ENCODE measurements at regions not wholly inside any gene's neighbourhood (a gene's known extent, or its start where the extent isn't known, plus 50 kb on each side); places are given as distances from the start of the nearest gene placed in this dataset.

DNA sequence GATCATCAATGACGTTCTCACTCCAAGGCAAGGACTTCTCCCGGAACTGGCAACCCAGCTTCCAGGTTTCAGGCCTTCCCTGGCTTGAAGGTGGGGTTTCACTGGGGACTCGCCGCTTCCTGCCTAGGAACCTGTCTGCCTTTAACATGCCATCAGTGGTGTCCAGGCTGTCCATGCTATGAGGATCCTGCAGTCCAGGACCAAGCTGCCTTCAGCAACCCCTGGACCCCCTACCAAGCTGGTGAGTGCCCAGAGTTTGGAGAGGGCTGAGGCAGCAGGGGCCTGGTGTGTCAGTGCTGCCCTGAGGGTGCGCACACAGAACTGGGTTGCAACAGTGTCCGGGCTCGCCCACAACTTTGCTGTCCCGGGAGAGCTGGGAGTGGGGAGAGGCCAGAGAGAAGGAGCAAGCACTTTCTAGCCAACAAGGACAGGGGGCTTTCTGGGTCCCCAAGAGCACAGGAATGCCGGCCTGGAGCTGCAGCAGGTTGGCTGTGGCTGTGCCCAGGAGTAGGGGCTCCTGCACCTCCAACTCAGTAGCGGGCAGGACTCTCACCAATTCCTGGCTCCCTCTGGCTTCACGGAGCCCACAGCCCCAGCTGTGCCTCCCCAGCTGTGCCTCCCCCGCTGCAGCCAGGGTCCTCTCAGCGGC, 1563.2 kb upstream of the MIR17HG start:
- DNase-seq (ENCODE audit: low read depth in 1 of 2, low spot score in 1 of 2): no peak
- Histone ChIP-seq H3K27ac (replicated peaks) (no peak overlapping the region), H3K4me3 (replicated peaks; ENCODE audit: insufficient read depth, low read length) (no peak overlapping the region), H3K27me3 (ENCODE audit: insufficient read depth, poor library complexity, severe bottlenecking) (no peaks in the 10 kb centered on the region)
- TF ChIP-seq SPI1 (IDR thresholded peaks at IDR 0.05; ENCODE audit: borderline replicate concordance, low read depth) (no peak), GABPA (IDR thresholded peaks at IDR 0.05; ENCODE audit: low read depth) (no peak), POLR2AphosphoS5 (IDR thresholded peaks at IDR 0.05; ENCODE audit: low read depth) (no peak)
- TF ChIP-seq, protein P1, sequence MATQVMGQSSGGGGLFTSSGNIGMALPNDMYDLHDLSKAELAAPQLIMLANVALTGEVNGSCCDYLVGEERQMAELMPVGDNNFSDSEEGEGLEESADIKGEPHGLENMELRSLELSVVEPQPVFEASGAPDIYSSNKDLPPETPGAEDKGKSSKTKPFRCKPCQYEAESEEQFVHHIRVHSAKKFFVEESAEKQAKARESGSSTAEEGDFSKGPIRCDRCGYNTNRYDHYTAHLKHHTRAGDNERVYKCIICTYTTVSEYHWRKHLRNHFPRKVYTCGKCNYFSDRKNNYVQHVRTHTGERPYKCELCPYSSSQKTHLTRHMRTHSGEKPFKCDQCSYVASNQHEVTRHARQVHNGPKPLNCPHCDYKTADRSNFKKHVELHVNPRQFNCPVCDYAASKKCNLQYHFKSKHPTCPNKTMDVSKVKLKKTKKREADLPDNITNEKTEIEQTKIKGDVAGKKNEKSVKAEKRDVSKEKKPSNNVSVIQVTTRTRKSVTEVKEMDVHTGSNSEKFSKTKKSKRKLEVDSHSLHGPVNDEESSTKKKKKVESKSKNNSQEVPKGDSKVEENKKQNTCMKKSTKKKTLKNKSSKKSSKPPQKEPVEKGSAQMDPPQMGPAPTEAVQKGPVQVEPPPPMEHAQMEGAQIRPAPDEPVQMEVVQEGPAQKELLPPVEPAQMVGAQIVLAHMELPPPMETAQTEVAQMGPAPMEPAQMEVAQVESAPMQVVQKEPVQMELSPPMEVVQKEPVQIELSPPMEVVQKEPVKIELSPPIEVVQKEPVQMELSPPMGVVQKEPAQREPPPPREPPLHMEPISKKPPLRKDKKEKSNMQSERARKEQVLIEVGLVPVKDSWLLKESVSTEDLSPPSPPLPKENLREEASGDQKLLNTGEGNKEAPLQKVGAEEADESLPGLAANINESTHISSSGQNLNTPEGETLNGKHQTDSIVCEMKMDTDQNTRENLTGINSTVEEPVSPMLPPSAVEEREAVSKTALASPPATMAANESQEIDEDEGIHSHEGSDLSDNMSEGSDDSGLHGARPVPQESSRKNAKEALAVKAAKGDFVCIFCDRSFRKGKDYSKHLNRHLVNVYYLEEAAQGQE (IDR thresholded peaks at IDR 0.05; ENCODE audit: insufficient replicate concordance, low read depth): no peak
- TF ChIP-seq, protein P2, sequence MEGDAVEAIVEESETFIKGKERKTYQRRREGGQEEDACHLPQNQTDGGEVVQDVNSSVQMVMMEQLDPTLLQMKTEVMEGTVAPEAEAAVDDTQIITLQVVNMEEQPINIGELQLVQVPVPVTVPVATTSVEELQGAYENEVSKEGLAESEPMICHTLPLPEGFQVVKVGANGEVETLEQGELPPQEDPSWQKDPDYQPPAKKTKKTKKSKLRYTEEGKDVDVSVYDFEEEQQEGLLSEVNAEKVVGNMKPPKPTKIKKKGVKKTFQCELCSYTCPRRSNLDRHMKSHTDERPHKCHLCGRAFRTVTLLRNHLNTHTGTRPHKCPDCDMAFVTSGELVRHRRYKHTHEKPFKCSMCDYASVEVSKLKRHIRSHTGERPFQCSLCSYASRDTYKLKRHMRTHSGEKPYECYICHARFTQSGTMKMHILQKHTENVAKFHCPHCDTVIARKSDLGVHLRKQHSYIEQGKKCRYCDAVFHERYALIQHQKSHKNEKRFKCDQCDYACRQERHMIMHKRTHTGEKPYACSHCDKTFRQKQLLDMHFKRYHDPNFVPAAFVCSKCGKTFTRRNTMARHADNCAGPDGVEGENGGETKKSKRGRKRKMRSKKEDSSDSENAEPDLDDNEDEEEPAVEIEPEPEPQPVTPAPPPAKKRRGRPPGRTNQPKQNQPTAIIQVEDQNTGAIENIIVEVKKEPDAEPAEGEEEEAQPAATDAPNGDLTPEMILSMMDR (IDR thresholded peaks at IDR 0.05; ENCODE audit: insufficient read depth, low read length): no peak

DNA sequence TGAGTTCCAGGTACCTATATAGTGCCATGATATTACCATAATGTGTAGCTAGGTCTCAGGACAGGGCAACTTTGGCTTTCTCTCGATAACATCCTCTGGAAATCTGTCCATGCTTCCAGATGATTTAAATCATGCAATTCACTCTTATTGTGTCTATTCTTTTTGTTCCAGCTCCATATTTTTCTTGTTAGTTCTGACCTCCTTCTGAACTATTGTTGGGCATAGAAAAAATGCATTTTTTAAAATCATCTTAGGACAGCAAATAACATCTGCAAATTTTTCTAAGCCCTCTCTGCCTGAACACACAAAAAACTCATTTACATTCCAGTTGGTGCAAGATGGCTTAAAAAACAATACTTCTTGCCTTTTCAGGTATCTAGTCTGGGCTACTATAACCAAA, 1561.0 kb upstream of the MIR17HG start:
- no peak for TF ChIP-seq SPI1 (IDR thresholded peaks at IDR 0.05; ENCODE audit: borderline replicate concordance, low read depth)
- TF ChIP-seq GABPA (IDR thresholded peaks at IDR 0.05; ENCODE audit: low read depth): no peak
- TF ChIP-seq, protein P2 (IDR thresholded peaks at IDR 0.05; ENCODE audit: insufficient read depth, low read length): no peak
- H3K27me3 ChIP-seq (ENCODE audit: insufficient read depth, poor library complexity, severe bottlenecking): no peaks in the 10 kb centered on the region

DNA sequence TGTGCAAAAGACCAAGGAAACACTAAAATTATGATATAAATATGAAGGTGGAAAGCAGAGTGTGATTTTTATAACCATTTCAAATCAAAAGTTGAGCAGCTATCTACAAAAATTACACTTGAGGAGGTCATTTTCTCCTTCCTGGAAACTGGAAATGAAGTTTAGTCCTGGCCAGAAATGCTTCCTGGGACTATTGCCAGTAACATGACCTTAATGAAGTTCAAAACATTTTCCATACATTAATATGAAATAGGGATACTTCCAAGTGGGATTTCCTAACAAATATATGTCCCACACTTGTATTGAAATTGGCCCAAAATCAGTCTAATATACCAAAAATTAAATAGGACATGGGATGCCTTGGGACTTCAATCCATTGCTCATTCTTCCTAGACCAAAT, 1556.8 kb upstream of the MIR17HG start:
- Histone ChIP-seq H3K4me3 (replicated peaks; ENCODE audit: insufficient read depth, low read length) (no peak overlapping the region), H3K27me3 (ENCODE audit: insufficient read depth, poor library complexity, severe bottlenecking) (no peaks in the 10 kb centered on the region), H3K27ac (replicated peaks) (no peak overlapping the region)
- DNase-seq (ENCODE audit: low read depth in 1 of 2, low spot score in 1 of 2): no peak
- TF ChIP-seq GABPA (IDR thresholded peaks at IDR 0.05; ENCODE audit: low read depth) (no peak), POLR2AphosphoS5 (IDR thresholded peaks at IDR 0.05; ENCODE audit: low read depth) (no peak), SPI1 (IDR thresholded peaks at IDR 0.05; ENCODE audit: borderline replicate concordance, low read depth) (no peak)
- TF ChIP-seq, protein P1 (IDR thresholded peaks at IDR 0.05; ENCODE audit: insufficient replicate concordance, low read depth): no peak
- TF ChIP-seq, protein P2 (IDR thresholded peaks at IDR 0.05; ENCODE audit: insufficient read depth, low read length): no peak

More for the DNA sequence above, 1561.0 kb upstream of the MIR17HG start:
- no peak for DNase-seq (ENCODE audit: low read depth in 1 of 2, low spot score in 1 of 2)
- H3K4me3 ChIP-seq (replicated peaks; ENCODE audit: insufficient read depth, low read length): no peak overlapping the region
- H3K27ac ChIP-seq (replicated peaks): no peak overlapping the region
